GM19025 (cell line): ENCODE measurements at regions not wholly inside any gene's neighbourhood (a gene's known extent, or its start where the extent isn't known, plus 50 kb on each side); places are given as distances from the start of the nearest gene placed in this dataset.

ENCODE experiments used
- ATAC-seq: cut with Tn5 transposase; IDR thresholded peaks from one replicate; pipeline ENCODE4 v1.9.1; 2021; ENCODE audit warnings: mild to moderate bottlenecking, low read depth, moderate library complexity; ENCODE audit not compliant: unreplicated experiment

- ATAC-seq: no peak
Observed at GRCh38 chr4:18571301-18571761, 549.8 kb upstream of the LCORL start.

- no peak for ATAC-seq
Observed at GRCh38 chr4:18570370-18570769, 548.8 kb upstream of the LCORL start.

- no peak for ATAC-seq
Observed at GRCh38 chr4:18568600-18568999, 547.0 kb upstream of the LCORL start.

- ATAC-seq: no peak
Observed at GRCh38 chr4:18566970-18567799, 545.6 kb upstream of the LCORL start.

GRCh38 chr4:18559492-18559891, 537.9 kb upstream of the LCORL start:
- ATAC-seq: no peak

GRCh38 chr4:18556402-18556801, 534.8 kb upstream of the LCORL start:
- no peak for ATAC-seq

- no peak for ATAC-seq
Observed at GRCh38 chr4:18540349-18540748, 518.8 kb upstream of the LCORL start.

- no peak for ATAC-seq
Observed at GRCh38 chr4:18538121-18538520, 516.6 kb upstream of the LCORL start.

GRCh38 chr4:18536428-18536827, 514.9 kb upstream of the LCORL start:
- no peak for ATAC-seq

GRCh38 chr4:18535948-18536347, 514.4 kb upstream of the LCORL start:
- ATAC-seq: no peak

GRCh38 chr4:18533262-18533775, 511.8 kb upstream of the LCORL start:
- ATAC-seq: no peak

GRCh38 chr4:18531731-18532130, 510.2 kb upstream of the LCORL start:
- no peak for ATAC-seq

GRCh38 chr4:18529482-18529881, 507.9 kb upstream of the LCORL start:
- no peak for ATAC-seq

- no peak for ATAC-seq
Observed at GRCh38 chr4:18524667-18525066, 503.1 kb upstream of the LCORL start.

- ATAC-seq: no peak
Observed at GRCh38 chr4:18518098-18518497, 496.5 kb upstream of the LCORL start.

- no peak for ATAC-seq
Observed at GRCh38 chr4:18513861-18514260, 492.3 kb upstream of the LCORL start.

- no peak for ATAC-seq
Observed at GRCh38 chr4:18512718-18513117, 491.2 kb upstream of the LCORL start.

- ATAC-seq: no peak
Observed at GRCh38 chr4:18511727-18512126, 490.2 kb upstream of the LCORL start.

- ATAC-seq: no peak
Observed at GRCh38 chr4:18508786-18509185, 487.2 kb upstream of the LCORL start.

- no peak for ATAC-seq
Observed at GRCh38 chr4:18480928-18481327, 459.4 kb upstream of the LCORL start.

- ATAC-seq: no peak
Observed at GRCh38 chr4:18480342-18480741, 458.8 kb upstream of the LCORL start.

- no peak for ATAC-seq
Observed at GRCh38 chr4:18479825-18480224, 458.3 kb upstream of the LCORL start.
